Muscle of leg (tissue), 3 donors: ENCODE measurements at regions not wholly inside any gene's neighbourhood (a gene's known extent, or its start where the extent isn't known, plus 50 kb on each side); places are given as distances from the start of the nearest gene placed in this dataset.

Experiments used
- DNase-seq: peaks from one replicate; pipeline ENCODE4 v3.0.0; 2013
- H3K27ac ChIP-seq: one replicate; pipeline ENCODE4 v1.5.1; 2013; ENCODE audit warnings: mild to moderate bottlenecking, low read length, control low read depth
- H3K27me3 ChIP-seq: one replicate; pipeline ENCODE4 v1.6.1; 2013; ENCODE audit warnings: low read length; ENCODE audit not compliant: control insufficient read depth, insufficient read depth
- H3K36me3 ChIP-seq: one replicate; pipeline ENCODE4 v1.6.1; 2013; ENCODE audit warnings: low read length; ENCODE audit not compliant: control insufficient read depth, insufficient read depth
- H3K4me1 ChIP-seq: one replicate; pipeline ENCODE4 v1.6.1; 2013; ENCODE audit warnings: low read length; ENCODE audit not compliant: control insufficient read depth, insufficient read depth
- H3K4me3 ChIP-seq: one replicate; pipeline ENCODE4 v1.5.1; 2013; ENCODE audit warnings: low read length, control low read depth
- H3K9me3 ChIP-seq: replicated peaks from 2 replicates; pipeline ENCODE4 v1.6.1; 2013; ENCODE audit warnings: low read depth, low read length; ENCODE audit not compliant: control insufficient read depth
- WGBS: methylation state at CpG from one replicate; pipeline ENCODE4 v1.1.5; 2013; ENCODE audit warnings: missing lambda C conversion rate; ENCODE audit not compliant: insufficient coverage; 5-methylcytosine and 5-hydroxymethylcytosine counted together

DNA sequence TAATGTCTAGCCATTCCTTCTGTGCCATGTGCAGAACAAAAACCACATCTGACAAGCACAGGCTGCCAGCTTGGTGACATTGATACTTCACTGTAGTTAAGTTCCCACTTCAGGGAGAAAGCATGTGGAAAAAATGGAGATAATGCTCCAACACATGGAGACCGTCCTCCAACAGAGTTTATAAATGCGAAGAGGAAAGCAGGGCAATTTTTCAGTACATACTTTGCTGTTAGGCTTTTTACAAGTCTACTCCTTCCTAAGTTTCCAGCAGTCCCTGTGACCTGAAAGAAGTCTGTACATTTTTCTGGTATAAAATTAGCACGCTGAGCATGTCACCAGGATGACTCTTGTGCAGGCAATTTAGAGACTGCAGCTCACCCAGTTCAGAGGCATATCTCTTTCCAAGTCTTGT, 766.9 kb upstream of the IGFBP7 start:
- Histone ChIP-seq H3K27me3 (no peaks in the 10 kb centered on the region), H3K36me3 (no peaks in the 10 kb centered on the region), H3K4me3 (no peak overlapping the region), H3K27ac (peak overlapping the region; percentile 57), H3K9me3 (no peaks in the 10 kb centered on the region), H3K4me1 (no peaks in the 10 kb centered on the region)
- 61% methylated on average over 2 of the region's 3 CpGs for WGBS
- DNase-seq: peak; percentile 52

DNA sequence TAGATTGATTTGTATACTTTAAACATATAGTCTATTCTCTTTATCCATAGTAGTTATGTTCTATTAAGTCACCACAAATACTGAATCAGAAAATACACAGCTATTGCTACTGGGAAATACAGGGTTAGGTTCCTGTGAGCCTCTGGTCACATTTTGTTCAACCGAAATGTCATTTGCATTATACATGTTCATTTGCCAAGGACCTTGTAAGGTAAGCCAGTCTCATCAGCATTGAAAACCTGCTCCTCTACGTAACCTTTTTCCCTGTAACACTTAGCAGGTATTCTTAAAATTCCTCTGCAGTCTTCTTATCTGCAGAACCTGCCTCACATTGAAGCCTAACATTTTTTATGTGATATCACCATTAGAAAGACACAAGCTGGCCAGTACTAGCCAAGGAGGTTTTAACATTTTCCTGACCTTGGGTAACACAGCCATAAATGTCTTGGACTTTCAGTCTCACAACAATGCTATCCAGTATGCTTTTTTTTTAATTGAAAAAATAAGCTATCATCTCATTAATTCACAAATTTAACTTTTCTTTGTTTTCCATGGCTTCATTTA, 765.7 kb upstream of the IGFBP7 start:
- no peak overlapping the region for H3K4me3 ChIP-seq

DNA sequence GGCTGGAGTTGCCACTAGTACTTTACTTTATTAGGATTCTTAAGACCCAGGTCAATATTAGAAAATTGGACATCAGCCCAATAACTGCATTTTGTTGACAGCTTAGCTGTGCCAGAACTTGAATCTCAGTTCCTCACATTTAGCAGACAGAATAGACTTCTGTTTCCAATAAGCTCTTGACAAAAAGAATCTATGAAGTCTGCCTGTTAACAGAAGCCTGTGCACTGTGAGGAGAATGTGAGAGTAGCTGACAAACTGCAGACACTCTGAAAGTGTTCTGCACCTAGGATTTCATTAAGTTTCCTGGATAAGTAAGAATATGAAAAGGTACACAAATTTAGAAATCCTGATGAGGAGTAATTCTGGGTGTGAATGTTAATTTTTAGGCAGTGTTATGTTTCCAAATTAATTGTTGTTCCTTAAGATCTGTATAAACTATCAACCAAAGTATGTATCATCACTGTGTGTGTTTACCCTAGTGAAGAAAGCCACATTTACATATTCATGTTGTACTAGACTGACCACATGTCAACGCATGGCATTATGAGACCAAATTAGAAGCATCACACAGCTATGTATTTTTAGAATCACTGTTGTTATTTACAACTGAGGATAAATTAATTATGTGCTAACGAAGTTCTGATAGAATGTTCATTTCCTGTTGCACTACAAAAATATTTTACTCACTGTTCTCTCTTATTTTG, 756.4 kb upstream of the IGFBP7 start:
- no peaks in the 10 kb centered on the region for H3K9me3 ChIP-seq
- H3K4me1 ChIP-seq: no peaks in the 10 kb centered on the region
- peak; percentile 4 for DNase-seq
- no peak overlapping the region for H3K27ac ChIP-seq
- H3K27me3 ChIP-seq: no peaks in the 10 kb centered on the region
- H3K36me3 ChIP-seq: no peaks in the 10 kb centered on the region
- WGBS: no CpG with 5 or more reads among the region's 2 CpGs
- no peak overlapping the region for H3K4me3 ChIP-seq

More for the DNA sequence above, 765.7 kb upstream of the IGFBP7 start:
- Histone ChIP-seq H3K27ac (no peak overlapping the region), H3K9me3 (no peaks in the 10 kb centered on the region), H3K36me3 (no peaks in the 10 kb centered on the region), H3K27me3 (no peaks in the 10 kb centered on the region), H3K4me1 (no peaks in the 10 kb centered on the region)
- WGBS: no CpG with 5 or more reads among the region's 2 CpGs
- no peak for DNase-seq

DNA sequence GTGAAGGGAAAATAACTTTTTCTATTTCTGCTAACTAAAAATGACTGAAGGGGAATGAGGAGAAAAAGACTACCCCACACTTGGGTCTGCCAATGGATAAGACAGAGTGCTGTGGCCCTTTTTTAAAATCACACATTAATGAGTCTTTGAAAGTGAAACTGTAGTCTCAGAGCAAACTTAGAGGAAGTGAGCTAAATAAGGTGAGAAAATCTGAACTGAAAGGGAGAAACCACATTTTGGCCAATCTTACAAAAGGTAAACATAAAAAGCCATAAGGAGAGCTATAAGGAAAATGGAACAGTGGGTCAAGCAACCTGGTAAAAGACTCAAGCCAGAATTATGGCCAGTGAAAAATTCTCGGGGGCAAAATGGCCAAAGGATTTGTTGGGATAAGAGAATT, 755.1 kb upstream of the IGFBP7 start:
- WGBS: 50% methylated on average over 1 of the region's 1 CpG
- no peak for DNase-seq
- no peak overlapping the region for H3K27ac ChIP-seq
- no peaks in the 10 kb centered on the region for H3K9me3 ChIP-seq
- no peak overlapping the region for H3K4me3 ChIP-seq
- H3K27me3 ChIP-seq: no peaks in the 10 kb centered on the region
- no peaks in the 10 kb centered on the region for H3K36me3 ChIP-seq
- H3K4me1 ChIP-seq: no peaks in the 10 kb centered on the region

DNA sequence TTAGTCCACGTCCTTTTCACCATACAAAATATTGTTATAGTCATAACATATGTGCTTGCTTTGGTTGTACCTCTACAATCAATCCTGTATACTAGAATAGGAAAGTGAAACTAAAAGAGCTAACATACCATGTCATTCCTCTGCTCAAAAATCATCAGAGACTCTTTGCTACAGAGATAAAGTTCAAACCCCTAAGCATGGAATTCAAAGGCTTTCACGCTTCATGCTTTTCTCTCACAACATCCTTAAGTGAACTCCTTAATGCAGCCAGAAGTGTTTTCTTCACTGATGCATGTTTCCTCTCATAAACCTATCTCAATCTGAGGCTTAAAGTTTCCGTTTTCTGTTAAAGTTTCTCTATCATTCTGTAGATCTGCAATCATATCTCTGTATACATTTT, 744.6 kb upstream of the IGFBP7 start:
- DNase-seq: peak; percentile 40
- no peaks in the 10 kb centered on the region for H3K27me3 ChIP-seq
- H3K36me3 ChIP-seq: no peaks in the 10 kb centered on the region
- H3K4me1 ChIP-seq: no peaks in the 10 kb centered on the region
- no peaks in the 10 kb centered on the region for H3K9me3 ChIP-seq
- H3K27ac ChIP-seq: peak overlapping the region; percentile 4
- 20% methylated on average over 2 of the region's 3 CpGs for WGBS
- peak overlapping the region; percentile 7 for H3K4me3 ChIP-seq

DNA sequence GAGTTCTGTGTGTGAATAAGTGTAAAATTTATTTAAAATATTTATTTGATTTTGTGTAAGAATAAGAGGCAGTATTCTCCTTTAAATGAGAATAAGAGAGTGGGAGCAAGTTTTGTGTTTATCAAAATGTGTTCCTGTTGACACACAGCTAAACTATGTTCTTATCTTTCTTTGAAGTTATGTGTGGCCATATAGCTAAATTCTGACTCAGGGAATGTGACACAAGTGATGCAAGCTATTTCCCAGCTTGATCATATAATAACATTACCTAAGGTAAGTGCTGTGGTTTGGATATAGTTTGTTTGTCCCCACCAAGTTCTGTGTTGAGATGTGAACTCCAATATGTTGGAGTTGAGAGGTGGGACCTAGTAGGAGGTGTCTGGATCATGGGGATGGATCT, 740.0 kb upstream of the IGFBP7 start:
- no peak overlapping the region for H3K27ac ChIP-seq
- DNase-seq: no peak

DNA sequence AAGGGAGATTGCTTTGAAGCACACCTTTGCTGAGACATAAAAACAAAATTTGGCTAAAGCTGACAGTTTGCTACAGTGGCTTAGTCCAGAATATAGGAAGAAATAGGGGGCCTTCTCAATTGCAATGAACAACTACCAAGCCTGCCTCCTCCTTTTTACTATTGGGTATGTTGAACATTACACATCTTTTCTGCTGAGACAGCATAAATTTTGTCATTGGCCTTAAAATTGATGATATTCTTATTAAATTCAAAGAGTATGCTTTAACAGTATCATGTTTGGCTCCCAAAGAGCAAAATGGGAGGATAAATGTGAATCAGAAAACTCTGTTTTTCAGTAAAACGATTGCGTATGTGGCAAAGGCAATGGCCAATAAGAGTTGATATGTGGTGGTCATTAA, 721.9 kb upstream of the IGFBP7 start:
- no CpG with 5 or more reads among the region's 2 CpGs for WGBS
- Histone ChIP-seq H3K9me3 (no peaks in the 10 kb centered on the region), H3K4me1 (no peaks in the 10 kb centered on the region), H3K36me3 (no peaks in the 10 kb centered on the region), H3K4me3 (no peak overlapping the region), H3K27me3 (no peaks in the 10 kb centered on the region), H3K27ac (no peak overlapping the region)
- DNase-seq: no peak

More for the DNA sequence above, 740.0 kb upstream of the IGFBP7 start:
- Histone ChIP-seq H3K4me1 (no peaks in the 10 kb centered on the region), H3K27me3 (no peaks in the 10 kb centered on the region), H3K36me3 (no peaks in the 10 kb centered on the region), H3K4me3 (no peak overlapping the region), H3K9me3 (no peaks in the 10 kb centered on the region)

DNA sequence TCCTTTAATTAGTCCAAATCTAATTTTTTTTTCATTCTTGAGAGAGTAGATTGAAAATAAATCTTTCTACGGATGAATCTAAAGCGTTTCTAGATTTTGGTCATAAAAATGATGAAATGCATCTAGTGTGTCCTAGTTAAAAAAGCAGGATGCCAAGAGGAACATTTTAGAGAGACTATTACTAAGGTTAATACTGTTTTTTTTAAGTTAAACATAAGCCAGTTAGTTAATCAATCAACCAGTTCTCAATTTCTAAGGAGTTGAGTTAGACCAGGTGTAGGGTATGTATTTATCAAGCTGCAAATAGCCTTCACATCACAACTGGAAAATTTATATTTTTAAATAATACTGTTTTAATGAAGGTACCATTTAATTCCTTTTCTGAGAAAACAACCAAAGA, 679.5 kb upstream of the IGFBP7 start:
- Histone ChIP-seq H3K27ac (no peak overlapping the region), H3K27me3 (no peaks in the 10 kb centered on the region)
- no CpG with 5 or more reads among the region's 2 CpGs for whole genome bisulfite sequencing

DNA sequence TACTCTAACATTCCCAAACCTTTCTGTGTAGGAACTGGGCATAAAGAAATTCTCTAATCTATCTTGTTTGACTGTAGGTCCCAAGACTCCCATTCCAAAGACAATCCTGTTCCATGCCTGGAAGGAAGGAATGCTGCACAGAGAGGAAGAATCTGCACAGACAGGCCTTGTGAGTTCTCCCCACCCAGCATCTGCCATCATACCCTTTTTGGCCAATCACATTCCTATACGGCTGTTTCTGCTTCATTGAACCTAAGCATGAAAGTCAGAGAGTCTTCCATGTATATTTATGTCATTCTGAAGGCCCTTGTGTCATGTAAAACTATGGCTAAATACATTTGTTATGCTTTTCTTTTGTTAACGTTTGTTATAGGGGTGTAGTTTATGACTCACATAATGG, 667.7 kb upstream of the IGFBP7 start:
- H3K4me3 ChIP-seq: no peak overlapping the region
- H3K36me3 ChIP-seq: no peaks in the 10 kb centered on the region
- no CpG with 5 or more reads among the region's 2 CpGs for WGBS
- no peaks in the 10 kb centered on the region for H3K27me3 ChIP-seq
- H3K9me3 ChIP-seq: no peaks in the 10 kb centered on the region
- H3K4me1 ChIP-seq: no peaks in the 10 kb centered on the region
- H3K27ac ChIP-seq: no peak overlapping the region
- DNase-seq: no peak

More for the DNA sequence above, 679.5 kb upstream of the IGFBP7 start:
- H3K4me1 ChIP-seq: no peaks in the 10 kb centered on the region
- no peaks in the 10 kb centered on the region for H3K9me3 ChIP-seq
- no peak overlapping the region for H3K4me3 ChIP-seq
- no peaks in the 10 kb centered on the region for H3K36me3 ChIP-seq
- no peak for DNase-seq

DNA sequence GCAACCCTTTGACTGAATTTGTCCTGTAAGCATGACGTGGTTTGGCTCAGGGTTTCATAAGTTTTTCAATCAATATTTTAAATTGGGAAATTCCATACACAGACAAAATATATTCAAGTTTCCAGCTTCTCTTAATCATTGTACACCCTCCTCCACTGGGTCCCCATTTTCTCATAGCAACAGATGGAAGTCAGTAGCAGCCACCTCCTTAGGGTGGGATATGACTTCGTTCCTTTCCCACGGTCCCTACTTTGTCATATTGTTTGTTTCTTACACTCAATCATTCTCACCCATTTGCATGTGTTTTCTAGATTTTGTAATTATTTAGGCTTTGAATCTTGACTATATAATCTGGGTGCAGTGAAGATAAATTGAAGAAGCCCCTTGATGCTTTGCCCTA, 664.5 kb upstream of the IGFBP7 start:
- Histone ChIP-seq H3K9me3 (no peaks in the 10 kb centered on the region), H3K27me3 (no peaks in the 10 kb centered on the region), H3K4me1 (no peaks in the 10 kb centered on the region), H3K27ac (no peak overlapping the region), H3K36me3 (no peaks in the 10 kb centered on the region), H3K4me3 (no peak overlapping the region)
- no CpG with 5 or more reads among the region's 3 CpGs for WGBS
- DNase-seq: no peak

DNA sequence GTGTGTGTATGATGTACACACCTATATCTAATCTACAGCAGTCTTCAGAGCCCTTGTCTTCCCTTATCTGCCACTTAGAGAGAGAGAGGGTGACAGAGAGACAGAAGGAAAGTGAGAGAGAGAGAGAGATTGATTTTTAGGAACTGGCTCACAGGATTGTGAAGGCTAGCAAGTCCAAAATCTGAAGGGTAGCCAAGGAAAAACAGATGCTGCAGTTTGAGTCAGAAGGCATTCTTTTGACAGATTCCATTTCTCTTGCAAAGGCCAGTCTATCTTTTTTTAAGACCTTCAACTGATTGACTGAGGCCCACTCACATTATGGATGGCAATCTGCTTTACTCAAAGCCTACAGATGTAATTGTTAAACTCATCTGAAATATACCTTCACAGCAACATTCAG, 664.0 kb upstream of the IGFBP7 start:
- Histone ChIP-seq H3K27ac (no peak overlapping the region), H3K36me3 (no peaks in the 10 kb centered on the region), H3K4me3 (no peak overlapping the region), H3K27me3 (no peaks in the 10 kb centered on the region), H3K4me1 (no peaks in the 10 kb centered on the region), H3K9me3 (no peaks in the 10 kb centered on the region)
- no peak for DNase-seq
